DOHH2 (cell line): ENCODE measurements at regions not wholly inside any gene's neighbourhood (a gene's known extent, or its start where the extent isn't known, plus 50 kb on each side); places are given as distances from the start of the nearest gene placed in this dataset.

ENCODE experiments used
- EZH2phosphoT487 ChIP-seq: fragments of 200-600 bp; sonication (generic); IDR thresholded peaks from 2 replicates; pipeline ENCODE4 v1.6.1; 2017; ENCODE audit warnings: borderline replicate concordance, mild to moderate bottlenecking, antibody characterized with exemption, low read length, moderate library complexity, mixed read lengths
- TF ChIP-seq, protein P1 (sequence below): fragments of 200-600 bp; sonication (generic); IDR thresholded peaks from one replicate; pipeline ENCODE4 v1.5.1; 2014; ENCODE audit warnings: antibody characterized with exemption, mild to moderate bottlenecking, low read depth, low read length; ENCODE audit not compliant: poor library complexity, severe bottlenecking

DNA sequence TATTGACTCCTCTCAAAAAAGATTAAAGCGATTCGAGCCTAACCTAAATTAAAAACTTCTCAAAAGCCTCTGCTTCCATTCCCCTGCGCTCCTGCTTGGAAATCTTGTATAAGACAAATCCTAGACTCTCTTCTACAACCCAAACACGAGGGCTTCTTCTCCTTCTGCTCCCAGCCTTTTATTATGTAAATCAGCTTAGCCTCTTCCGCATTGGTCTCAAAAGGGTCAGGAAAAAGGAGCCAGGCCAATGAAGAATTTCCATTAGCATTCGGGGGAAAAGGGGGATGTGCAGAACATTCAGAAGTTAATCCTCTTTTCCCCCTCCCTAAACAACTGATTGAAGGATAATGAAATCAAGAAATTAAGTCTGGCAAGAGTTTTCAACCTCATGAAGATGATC, 107.9 kb downstream of the FAM124B start:
- TF ChIP-seq, protein P1, sequence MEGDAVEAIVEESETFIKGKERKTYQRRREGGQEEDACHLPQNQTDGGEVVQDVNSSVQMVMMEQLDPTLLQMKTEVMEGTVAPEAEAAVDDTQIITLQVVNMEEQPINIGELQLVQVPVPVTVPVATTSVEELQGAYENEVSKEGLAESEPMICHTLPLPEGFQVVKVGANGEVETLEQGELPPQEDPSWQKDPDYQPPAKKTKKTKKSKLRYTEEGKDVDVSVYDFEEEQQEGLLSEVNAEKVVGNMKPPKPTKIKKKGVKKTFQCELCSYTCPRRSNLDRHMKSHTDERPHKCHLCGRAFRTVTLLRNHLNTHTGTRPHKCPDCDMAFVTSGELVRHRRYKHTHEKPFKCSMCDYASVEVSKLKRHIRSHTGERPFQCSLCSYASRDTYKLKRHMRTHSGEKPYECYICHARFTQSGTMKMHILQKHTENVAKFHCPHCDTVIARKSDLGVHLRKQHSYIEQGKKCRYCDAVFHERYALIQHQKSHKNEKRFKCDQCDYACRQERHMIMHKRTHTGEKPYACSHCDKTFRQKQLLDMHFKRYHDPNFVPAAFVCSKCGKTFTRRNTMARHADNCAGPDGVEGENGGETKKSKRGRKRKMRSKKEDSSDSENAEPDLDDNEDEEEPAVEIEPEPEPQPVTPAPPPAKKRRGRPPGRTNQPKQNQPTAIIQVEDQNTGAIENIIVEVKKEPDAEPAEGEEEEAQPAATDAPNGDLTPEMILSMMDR = no peak
- TF ChIP-seq EZH2phosphoT487 = no peak
